Activated naive CD4-positive, alpha-beta T cell treated with anti-CD3 and anti-CD28 coated beads, Interleukin-2, amount 50 U/mL, for 16 hours (primary cell): ENCODE measurements at regions not wholly inside any gene's neighbourhood (a gene's known extent, or its start where the extent isn't known, plus 50 kb on each side); places are given as distances from the start of the nearest gene placed in this dataset.
"Not testable (repeated sequence)": the region's sequence is repeated elsewhere in the genome, so short reads cannot be mapped to it uniquely, and the experiment has no call there.

Source experiments
- DNase-seq: peaks from one replicate; pipeline ENCODE4 v3.0.0-alpha.2; 2020

DNA sequence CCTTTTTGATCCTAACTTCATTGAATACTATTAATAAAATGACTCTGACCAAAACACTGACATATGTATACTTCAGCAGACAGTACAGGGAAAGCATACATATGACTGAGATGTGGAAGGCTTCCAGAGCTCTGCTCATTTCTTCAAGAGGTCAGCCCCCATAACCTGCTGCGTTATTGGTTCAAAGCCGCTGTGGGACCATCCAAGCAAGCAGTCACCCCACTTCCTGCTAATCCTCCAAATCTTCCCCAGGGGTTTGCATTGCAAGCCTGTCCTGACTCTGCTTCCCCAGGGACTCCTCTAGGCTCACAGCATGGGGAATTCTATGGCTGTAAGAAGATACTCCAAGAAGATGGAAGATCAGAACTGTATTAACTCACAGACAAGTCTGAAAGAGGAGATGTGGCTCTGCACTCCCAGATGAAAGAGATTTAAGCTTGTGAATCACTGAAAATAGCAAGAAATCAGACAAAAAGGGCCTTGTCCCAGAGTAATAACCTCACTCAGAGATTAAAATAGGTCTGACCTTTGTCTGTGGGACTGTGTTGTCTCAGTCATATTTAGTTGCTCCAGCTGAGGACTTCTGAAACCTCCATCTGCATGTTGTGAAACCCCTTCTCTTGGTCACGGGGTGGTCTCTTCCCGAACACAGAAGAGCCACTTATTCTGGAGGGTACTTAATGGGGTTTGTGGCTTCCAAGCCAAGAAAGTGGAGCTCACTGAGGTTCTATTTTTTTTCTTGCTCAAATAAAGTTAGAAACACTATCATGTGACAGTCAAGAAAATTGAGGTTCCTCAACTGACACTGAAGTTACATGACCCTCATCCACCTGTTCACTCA, 101.5 kb upstream of the MARCKS start:
- DNase-seq: no peak

DNA sequence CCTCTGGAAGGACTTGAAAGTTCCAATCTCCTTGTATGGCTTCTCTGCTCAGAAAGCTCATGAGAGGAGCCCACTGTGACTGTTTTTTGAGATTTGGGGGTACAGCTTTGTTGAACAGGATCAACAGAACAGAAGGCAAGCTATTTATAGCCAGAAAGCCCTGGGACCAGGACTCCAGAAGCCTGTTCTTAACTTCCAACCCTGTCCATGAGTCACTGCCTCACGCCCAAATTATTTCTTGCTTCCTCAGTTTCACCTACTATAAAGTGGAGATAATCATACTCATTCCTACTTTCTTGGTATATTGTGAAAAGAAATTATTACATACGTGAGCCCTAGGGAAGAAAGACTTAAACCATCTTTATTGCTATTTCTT, 100.9 kb upstream of the MARCKS start:
- no peak for DNase-seq

DNA sequence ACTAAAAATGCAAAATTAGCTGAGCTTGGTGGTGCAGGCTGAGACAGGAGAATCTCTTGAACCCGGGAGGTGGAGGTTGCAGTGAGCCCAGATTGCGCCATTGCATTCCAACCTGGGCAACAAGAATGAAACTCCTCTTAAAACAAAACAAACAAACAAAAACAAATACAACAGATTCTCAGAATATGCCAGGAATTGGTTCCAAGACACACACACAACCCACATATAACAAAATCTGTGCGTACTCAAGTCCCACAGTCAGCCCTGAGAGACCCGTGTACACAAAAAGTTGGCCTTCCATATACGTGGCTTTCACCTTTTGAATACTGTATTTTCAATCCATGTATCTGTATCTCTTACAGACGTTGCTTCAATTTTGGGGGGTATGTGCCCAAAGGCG, 98.9 kb upstream of the MARCKS start:
- no peak for DNase-seq

DNA sequence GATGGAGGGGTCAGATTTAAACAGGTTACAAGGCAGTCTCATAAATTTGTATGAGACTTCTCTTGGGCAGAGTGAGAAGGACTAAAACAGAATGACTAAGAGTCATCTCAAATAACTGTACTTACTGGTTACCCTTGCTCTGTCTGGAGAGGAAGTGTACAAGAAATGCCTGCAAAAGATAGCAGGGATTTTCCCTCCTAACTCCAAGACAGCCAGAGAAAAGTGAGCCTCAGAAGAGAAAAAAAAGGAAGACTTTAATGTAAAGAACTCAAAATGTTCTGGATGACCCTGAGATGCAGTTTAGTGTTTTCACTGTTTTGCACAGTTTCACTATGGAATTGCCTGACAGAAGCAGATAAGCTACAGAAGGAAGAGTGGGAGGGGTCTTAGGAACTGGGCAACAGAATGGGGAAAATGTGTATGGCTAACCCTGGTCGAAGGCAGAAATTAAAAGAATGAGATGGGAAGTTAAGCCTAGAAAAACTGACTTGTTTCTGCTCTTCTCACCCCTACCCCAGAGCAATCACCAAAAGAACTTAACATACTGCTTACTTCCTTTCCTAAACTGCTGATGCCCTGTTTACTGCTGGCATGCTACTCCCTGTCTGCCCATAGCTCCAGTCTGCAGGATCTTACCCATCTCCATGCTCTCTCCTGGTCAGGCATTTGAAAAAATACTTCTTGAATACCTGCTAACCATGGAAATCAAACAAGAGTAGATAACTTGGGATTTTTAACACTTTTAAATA, 98.1 kb upstream of the MARCKS start:
- DNase-seq: no peak

DNA sequence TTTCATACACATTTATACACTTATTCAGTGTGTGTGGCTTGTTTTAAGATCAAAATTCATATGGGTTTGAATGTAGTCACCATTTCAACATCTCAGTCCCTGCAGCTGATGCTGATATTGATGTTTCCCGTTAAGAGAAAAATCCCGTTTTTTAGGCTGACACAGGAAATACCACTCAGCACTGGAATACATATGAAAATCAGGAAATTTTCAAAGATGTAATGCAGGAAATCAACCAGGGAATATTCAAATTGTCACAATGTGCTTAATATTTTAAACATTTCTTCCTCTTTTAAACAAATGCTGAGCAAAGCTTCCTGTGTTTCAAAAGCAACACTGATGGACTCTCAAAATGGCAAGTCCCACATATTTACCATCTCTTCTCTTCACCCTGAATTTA, 94.5 kb upstream of the MARCKS start:
- no peak for DNase-seq

DNA sequence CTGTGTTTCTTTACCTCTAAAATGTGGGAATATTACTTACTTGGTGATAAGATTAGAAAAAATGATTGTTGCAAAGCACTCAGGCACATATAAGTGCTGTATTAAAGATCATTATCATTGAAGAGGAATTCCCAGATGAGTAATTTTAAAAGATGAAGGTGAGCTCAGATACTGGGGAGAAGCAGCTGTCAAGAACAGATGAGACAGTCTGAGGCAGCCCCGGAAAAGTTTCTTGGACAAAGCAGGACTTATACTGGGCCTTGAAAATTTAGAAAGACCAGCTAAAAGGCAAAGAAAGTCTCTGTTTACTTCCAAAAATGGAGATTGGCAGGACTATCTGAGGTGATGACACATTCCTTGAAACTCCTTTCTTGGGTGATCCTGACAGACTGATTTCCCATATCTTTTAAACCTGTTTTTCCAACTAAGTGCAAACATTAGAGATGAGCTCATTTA, 93.8 kb upstream of the MARCKS start:
- no peak for DNase-seq

DNA sequence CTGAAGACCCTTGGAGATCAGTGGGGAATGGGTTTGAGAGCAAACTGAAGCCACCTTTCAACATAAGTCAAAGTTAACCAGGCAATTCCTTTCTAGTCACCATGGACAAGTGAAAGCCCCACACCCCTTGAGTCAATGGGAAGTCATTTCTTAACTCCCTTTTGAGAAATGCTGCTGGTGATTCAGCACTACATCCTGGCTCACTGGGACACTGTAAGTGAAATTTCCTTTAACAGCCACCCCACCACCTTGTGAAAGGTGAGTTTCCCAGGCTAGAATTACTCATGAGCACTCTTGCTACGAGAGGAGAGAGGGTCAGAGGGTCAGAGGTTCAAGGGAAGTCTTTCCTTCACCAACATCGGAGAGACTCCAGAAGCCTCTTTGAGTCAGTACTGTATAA, 93.3 kb upstream of the MARCKS start:
- no peak for DNase-seq

DNA sequence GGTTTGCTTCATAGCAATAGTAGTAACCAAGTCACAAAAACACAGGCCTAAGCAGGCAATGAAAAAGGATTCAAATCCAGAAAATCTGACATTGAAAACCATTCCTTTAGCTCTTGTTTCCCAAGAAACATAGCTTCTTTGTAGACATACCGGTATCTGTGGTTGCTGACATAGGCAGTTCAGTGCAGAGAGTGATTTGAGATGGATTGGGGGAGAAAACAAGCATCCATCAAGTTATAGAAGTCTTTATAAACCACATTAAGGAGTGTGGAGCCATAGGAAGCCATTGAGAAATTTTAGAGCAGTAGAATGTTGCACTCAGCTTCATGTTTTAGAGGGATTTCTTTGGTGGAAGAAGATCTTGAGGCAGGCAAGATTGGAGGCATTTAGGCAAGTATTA, 91.2 kb upstream of the MARCKS start:
- no peak for DNase-seq

DNA sequence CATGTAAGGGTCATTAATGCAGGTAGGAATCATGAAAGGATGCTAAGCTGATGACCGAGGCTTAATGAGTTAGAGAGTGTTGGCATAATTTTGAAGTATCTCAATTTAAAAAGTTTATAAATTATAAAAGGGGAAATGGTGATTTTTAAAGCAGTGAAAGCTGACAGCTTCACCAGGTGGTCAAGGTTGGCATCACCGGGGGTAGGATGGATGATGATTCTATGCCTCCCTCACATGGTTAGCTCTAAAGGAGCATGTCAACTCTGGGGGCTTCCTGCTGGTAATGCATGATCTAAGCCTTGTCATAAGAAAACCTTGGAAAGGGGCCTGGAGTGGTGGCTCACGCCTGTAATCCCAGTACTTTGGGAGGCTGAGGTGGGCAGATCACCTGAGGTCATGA, 89.2 kb upstream of the MARCKS start:
- DNase-seq: no peak

DNA sequence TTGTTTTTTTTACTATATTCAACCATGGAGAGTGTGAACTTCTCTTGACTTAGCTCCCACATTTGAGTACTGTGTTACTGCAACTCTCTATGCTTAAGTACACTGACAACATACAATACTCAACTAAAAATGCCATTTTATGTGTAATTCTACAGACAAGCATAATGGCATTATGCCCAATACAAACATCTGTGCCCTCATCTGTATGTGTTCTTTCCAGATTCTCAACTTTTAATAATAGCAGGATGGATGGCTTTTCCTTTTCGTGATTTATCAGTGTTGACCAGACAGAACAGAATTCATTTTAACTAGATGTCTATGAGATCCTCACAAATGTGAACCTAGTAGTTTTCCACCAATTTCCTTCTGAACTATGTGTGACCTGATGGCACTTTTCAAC, 84.2 kb upstream of the MARCKS start:
- DNase-seq: no peak

DNA sequence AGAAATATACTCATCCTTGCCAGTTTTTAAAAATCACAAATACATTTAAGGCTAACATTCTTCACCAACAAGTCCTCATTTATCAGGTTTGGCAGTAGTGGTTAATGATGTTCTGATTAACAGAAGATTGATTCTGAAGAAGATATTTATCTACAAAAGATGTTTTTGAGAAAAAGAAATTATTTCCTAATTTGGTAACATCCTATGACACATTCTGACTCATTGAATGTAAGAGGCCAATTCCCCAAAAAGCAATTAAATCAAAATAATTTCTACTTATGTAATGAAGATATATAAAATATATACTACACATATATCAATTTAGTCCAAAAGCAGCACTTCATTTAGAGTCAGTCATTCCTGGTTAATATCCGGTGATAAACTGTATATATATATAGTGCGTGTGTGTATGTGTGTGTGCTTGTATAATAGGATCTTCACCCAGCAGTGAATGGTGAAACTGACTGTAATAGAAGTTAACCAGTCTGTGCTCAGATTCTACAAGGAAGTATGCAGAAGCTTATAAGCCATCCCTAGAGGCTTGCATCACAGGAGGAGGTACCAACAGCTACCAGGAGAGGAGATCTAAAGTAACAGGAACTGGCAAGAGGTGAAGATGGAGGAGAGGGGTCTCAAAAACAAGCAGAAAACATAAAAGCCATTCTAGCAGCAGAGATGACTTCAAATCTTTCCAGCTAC, 82.9 kb upstream of the MARCKS start:
- DNase-seq: no peak

DNA sequence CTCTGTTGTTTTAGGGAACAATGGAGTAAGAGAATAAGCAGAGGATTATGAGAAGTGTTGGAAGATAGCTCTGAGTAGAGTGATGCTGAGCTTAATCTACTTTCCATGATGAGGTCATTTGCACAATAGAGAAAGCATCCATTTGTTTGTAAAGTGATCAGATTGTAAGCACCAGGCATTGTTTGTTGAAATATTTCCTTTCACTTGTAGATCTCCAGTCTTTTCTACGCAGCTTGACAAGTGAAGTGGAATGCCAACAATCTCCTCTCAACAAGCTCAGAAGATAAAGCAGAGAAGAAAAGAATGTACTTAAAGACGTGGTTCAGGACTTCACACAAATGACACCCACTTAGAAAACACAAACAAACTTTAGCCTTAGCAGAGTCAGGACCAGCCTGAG, 80.1 kb upstream of the MARCKS start:
- DNase-seq: no peak

DNA sequence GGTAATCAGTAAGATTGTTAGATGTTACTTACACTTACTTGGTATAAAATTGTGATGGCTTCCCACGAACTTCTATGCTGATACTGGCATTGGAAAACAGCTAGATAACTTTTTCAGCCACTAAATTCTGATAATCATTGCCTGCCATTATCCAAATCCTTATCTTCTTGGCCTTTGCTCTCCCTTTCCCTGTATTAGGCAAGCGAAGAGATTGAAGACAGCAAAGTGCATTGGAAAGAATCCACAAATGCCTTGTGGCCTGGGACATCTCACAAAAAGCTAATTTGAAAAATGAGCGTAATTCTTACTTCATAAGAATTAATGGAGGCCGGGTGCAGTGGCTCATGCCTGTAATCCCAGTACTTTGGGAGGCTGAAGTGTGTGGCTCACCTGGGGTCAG, 79.5 kb upstream of the MARCKS start:
- DNase-seq: no peak

DNA sequence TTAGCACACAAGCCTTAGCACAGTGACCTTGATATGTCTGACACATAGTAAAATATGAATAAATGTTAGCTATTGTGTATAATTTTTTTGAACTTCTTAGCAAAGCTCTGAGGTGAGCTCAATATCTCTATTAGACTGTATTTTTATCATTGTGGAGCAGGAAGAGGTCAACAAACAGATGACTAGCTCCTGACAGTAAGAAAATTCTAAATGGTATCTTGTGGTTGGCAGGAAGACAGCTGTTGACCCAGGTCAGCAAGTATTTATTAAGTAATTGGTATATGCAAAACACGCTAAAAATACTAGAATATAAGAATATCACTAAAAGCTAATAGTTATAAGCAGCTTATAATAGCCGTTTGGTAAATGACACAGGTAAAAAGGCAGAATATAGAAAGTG, 77.5 kb upstream of the MARCKS start:
- no peak for DNase-seq

DNA sequence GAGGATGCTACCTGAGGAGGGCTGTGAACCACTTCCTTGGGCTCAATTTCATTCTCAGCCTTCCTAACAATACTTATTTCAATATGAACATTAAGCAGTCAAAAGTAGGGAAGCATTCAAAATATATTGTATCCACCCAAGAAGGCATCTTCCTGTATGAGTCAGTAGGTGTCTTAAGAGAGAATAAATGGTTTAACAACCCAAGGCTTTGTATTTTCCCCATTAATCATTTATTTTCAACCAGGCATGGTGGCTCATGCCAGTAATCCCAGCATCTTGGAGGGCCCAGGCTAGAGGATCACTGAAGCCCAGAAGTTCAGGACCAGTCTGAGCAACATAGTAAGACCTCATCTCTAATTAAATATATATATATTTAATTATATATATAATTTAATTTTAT, 74.5 kb upstream of the MARCKS start:
- no peak for DNase-seq

DNA sequence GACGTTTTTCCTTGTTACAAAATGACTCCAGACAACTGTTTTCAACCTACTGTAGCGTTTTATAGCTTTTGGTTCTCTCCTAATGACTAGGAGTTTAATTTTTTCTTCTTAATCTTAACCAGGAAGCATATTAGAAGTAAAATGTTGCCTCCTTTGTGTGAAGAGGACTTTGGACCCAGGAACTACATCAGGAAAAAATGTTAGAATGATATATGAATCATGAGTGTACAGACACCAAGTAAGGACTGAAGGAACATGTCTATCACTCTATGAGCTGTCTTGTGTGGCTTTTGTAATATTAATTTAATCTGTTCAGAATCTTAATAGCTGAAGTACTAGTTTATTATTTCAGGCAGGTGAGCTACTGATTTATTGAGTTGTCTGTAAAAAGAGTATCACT, 71.0 kb upstream of the MARCKS start:
- DNase-seq: no peak

DNA sequence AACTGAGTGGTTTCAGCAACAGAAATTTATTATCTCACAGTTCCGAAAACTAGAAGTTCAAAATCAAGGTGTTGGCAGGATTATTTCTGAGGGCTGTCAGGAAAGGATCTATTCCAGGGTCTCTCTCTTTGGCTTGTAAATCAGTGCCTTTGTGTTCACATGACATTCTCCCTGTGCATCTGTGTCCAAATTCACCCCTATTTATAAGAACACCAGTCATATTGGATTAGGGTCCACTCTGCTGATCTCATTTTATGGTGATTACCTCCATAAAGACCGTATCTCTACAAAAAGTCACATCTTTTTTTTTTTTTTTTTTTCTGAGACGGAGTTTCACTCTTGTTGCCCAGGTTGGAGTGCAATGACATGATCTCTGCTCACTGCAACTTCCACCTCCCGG, 68.6 kb upstream of the MARCKS start:
- no peak for DNase-seq

DNA sequence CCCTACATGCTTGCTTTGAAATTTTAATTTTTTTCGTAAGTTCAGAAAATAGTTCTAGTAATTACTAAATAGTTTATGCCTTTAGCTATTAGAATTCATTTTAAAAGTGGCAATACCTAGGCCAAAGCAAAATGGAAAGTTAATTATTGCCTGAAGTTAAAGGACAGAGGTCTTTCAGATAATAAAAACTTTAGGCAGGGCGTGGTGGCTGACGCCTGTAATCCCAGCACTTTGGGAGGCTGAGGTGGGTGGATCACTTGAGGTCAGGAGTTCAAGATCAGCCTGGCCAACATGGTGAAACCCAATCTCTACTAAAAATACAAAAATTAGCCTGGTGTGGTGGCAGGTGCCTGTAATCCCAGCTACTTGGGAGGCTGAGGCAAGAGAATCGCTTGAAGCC, 65.9 kb upstream of the MARCKS start:
- not testable (repeated sequence) for DNase-seq

DNA sequence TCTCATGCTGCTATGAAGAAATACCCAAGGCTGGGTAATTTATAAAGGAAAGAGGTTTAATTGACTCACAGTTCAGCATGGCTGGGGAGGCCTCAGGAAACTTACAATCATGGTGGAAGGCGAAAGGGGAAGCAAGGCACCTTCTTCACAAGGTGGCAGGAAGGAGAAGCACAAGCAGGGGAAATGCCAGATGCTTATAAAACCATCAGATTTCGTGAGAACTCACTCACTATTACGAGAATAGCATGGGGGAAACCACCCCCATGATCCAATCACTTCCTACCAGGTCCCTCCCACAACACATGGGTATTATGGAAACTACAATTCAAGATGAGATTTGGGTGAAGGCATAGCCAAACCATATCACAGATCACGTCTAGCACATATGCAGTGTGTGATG, 61.8 kb upstream of the MARCKS start:
- DNase-seq: not testable (repeated sequence)

DNA sequence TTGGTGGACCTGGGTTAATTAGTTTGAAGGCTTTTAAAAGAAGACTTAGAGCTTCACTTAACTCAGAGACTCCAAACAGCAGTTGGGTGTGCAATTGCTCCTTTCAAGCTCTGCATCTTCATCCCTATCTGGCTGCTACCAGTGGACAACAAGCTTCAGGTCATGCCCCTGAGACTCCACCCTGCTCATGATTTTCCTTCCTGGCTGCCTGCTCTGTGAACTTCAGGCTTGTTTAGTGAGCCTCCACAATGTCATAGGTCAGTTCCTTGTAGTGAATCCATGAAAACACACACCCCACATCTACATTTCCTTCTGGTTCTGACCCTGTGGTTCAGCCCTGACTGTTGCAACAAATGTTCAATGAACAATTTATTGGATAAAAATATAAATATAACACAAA, 61.1 kb upstream of the MARCKS start:
- no peak for DNase-seq

DNA sequence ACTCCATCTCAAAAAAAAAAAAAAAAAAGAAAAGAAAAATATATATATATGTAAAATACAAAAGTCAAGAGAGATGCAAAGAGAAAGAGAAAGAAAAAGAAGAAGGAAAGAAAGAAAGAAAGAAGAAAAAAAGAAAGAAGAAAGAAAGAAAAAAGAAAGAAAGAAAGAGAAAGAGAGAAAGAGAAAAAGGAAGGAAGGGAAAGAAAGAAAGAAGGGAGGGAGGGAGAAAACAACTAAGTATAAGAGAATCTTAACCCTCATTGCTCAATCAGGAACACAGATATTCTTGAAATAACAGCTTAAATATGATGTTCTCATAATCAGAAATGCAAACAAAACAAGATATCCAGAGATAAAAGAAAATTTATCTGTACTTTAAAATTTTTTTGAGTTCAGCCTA, 54.4 kb upstream of the MARCKS start:
- DNase-seq: no peak

DNA sequence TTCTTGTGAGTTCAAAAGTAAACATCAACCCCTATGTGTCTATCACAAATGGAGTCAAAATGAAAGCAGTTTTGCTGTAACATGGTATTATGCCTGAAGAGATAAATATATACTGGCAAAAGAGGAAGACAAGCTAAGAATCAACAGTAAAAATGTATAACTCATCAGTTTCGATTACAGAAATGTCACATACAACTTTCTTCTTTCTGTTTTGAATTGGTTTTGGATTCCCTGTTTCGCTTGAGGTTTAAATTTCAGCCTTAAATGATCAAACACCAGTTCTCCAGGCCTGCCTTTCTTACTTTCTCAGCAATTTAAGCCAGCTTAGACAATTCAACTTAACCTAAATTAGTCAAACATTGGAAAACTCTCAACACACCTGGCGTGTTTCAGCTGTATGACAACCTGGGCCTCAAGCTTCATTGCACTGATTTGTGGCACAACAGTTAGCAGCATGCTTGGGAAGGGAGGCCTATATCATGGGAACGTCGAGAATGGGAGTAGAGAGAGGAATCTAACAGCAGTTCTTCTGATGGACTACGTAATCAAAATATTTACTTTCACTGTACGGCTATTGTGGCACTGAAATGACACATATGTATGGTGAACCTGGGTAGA, 51.9 kb upstream of the MARCKS start:
- no peak for DNase-seq

DNA sequence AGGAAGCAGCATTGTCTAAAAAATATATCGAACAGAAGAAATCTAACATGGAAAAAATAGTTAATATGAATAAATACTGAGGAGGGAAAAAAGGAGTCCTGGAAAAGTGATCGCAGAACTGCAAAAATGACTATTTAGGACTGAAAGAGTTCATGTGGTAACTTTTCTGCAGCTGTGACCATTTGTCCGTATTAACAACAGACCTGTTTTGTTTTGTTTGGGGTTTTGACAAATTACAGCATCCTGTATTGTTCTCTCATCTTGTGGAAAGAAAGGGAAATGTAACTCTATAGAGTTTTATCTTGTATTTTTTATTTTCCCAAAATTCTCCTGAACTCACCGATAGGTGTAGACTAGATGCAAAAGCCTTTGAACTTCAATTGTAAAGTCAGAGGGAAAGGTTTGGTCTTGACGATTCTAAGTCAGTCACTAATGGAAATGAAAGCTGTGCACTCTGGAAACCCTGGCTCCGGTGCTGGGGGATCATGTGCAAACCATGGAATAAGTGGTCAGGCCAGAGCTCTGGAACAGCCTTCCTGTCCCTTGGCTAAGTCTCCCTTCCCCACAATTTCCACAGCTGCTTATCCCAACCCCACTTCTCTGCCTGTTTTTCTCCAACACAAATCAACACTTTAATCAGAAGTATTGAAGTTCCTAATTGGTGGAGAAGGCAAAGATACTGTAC, 51.2 kb upstream of the MARCKS start:
- DNase-seq: no peak
